Mucosa of descending colon (tissue), 3 donors: ENCODE measurements at regions not wholly inside any gene's neighbourhood (a gene's known extent, or its start where the extent isn't known, plus 50 kb on each side); places are given as distances from the start of the nearest gene placed in this dataset.

ENCODE experiments used
- ATAC-seq: fragments of 200-7000 bp; cut with Tn5 transposase; one replicate; pipeline ENCODE4 v1.9.1; 2020; ENCODE audit warnings: mild to moderate bottlenecking, moderate library complexity
- DNase-seq, 3 donors: peaks; one replicate each; pipeline ENCODE4 v3.0.0-alpha.2; 2020
- H3K36me3 ChIP-seq: fragments of 200-600 bp; one replicate; pipeline ENCODE4 v1.8.0; 2021; ENCODE audit warnings: low read depth, mild to moderate bottlenecking
- H3K4me1 ChIP-seq: fragments of 200-600 bp; one replicate; pipeline ENCODE4 v1.8.0; 2021; ENCODE audit warnings: low read depth, mild to moderate bottlenecking
- H3K4me3 ChIP-seq: fragments of 200-600 bp; one replicate; pipeline ENCODE4 v1.8.0; 2021; ENCODE audit warnings: mild to moderate bottlenecking
- H3K9me3 ChIP-seq: fragments of 200-600 bp; one replicate; pipeline ENCODE4 v1.8.0; 2021; ENCODE audit warnings: mild to moderate bottlenecking
- CTCF ChIP-seq: fragments of 200-600 bp; IDR thresholded peaks from one replicate; pipeline ENCODE4 v1.8.0; 2022; ENCODE audit warnings: antibody characterized with exemption, mild to moderate bottlenecking
- intact Hi-C, 2 donors: fragments of 100-400 bp; cut with DNase I in 1 of 2; cut with micrococcal nuclease in 1 of 2; formaldehyde crosslinking; loops; one replicate each; pipeline versions ENCODE4 v1.11.0 to v1.11.1; 2022; cut with DNase I, micrococcal nuclease
- donor health status: DM: no; HTN: no; CAD: no; lungs with moderate emphysema.
- donor health status: DM: no; HTN: no; CAD: no.
- donor health status: DM: no; HTN: yes; CAD: no.

GRCh38 chr3:127352612-127353011, 64.8 kb upstream of the PRR20G start:
- Histone ChIP-seq H3K4me1 (no peaks in the 10 kb centered on the region), H3K4me3 (no peak overlapping the region), H3K9me3 (peaks cover 11% of the 10 kb centered on the region), H3K36me3 (no peaks in the 10 kb centered on the region)
- TF ChIP-seq CTCF: no peak
- DNase-seq: no peak
- intact Hi-C loops: no loop called here
- no peak for ATAC-seq

GRCh38 chr3:127351775-127352350, 64.0 kb upstream of the PRR20G start:
- H3K9me3 ChIP-seq: peaks cover 11% of the 10 kb centered on the region

GRCh38 chr3:127351321-127351720, 63.5 kb upstream of the PRR20G start:
- Histone ChIP-seq H3K9me3 (peaks cover 6% of the 10 kb centered on the region), H3K4me1 (no peaks in the 10 kb centered on the region), H3K36me3 (no peaks in the 10 kb centered on the region), H3K4me3 (no peak overlapping the region)
- no peak for ATAC-seq
- no peak for TF ChIP-seq CTCF
- intact Hi-C loops: no loop called here
- DNase-seq: no peak

More at GRCh38 chr3:127351775-127352350, 64.0 kb upstream of the PRR20G start:
- no peak overlapping the region for H3K4me3 ChIP-seq
- no peaks in the 10 kb centered on the region for H3K4me1 ChIP-seq
- TF ChIP-seq CTCF: no peak
- intact Hi-C loops: no loop called here
- no peaks in the 10 kb centered on the region for H3K36me3 ChIP-seq
- ATAC-seq (no peak), DNase-seq (no peak)

- no peak for DNase-seq
- Histone ChIP-seq H3K4me1 (no peaks in the 10 kb centered on the region), H3K4me3 (no peak overlapping the region), H3K36me3 (no peaks in the 10 kb centered on the region), H3K9me3 (no peaks in the 10 kb centered on the region)
- intact Hi-C loops: no loop called here
- no peak for ATAC-seq
- no peak for TF ChIP-seq CTCF
Observed at GRCh38 chr3:127350172-127351050, 62.6 kb upstream of the PRR20G start.

- Histone ChIP-seq H3K36me3 (no peaks in the 10 kb centered on the region), H3K4me1 (no peaks in the 10 kb centered on the region), H3K9me3 (no peaks in the 10 kb centered on the region), H3K4me3 (no peak overlapping the region)
- intact Hi-C loops: no loop called here
- TF ChIP-seq CTCF: no peak
- DNase-seq (no peak), ATAC-seq (no peak)
Observed at GRCh38 chr3:127349501-127350171, 61.8 kb upstream of the PRR20G start.
